GM12891 (cell line): ENCODE measurements at regions not wholly inside any gene's neighbourhood (a gene's known extent, or its start where the extent isn't known, plus 50 kb on each side); places are given as distances from the start of the nearest gene placed in this dataset.
"Not testable (repeated sequence)": the region's sequence is repeated elsewhere in the genome, so short reads cannot be mapped to it uniquely, and the experiment has no call there.

ENCODE experiments used
- POLR2AphosphoS5 ChIP-seq: IDR thresholded peaks from 2 replicates; pipeline ENCODE4 v1.6.1; 2011; ENCODE audit warnings: low read depth, low read length, control low read depth
- POU2F2 ChIP-seq: IDR thresholded peaks from 2 replicates; pipeline ENCODE4 v1.6.1; 2011; ENCODE audit warnings: low read depth, mild to moderate bottlenecking, control low read depth, low read length, moderate library complexity

- not testable (repeated sequence) for TF ChIP-seq POU2F2, POLR2AphosphoS5
These were observed 1356.4 kb downstream of the RPA4 start for GRCh38 chrX:98240061-98240460.
